B cell (primary cell): ENCODE measurements at regions not wholly inside any gene's neighbourhood (a gene's known extent, or its start where the extent isn't known, plus 50 kb on each side); places are given as distances from the start of the nearest gene placed in this dataset.

Experiments used
- ATAC-seq: fragments of 200-7000 bp; cut with Tn5 transposase; one replicate; pipeline ENCODE4 v1.10.0; 2021; ENCODE audit warnings: low read depth, mild to moderate bottlenecking, moderate number of reproducible peaks, moderate library complexity
- CTCF ChIA-PET: fragments of 350-600 bp; sonication (Branson Sonifier 250); formaldehyde crosslinking; loops from one replicate; lab custom pipeline; 2021; ENCODE audit warnings: antibody characterized with exemption, inconsistent platforms; lab: Charles Lee
- POLR2A ChIA-PET: fragments of 350-600 bp; sonication (Branson Sonifier 250); formaldehyde crosslinking; loops from one replicate; lab custom pipeline; 2021; ENCODE audit warnings: antibody characterized with exemption; lab: Charles Lee
- DNase-seq: peaks from one replicate; pipeline ENCODE4 v3.0.0; 2013
- H2AFZ ChIP-seq: 2 replicates; pipeline ENCODE4 v1.6.1; 2012; ENCODE audit warnings: mild to moderate bottlenecking, low read depth, low read length; ENCODE audit not compliant: insufficient read depth, poor library complexity, severe bottlenecking
- H3K27ac ChIP-seq, 2 donors: 1 replicate in 1 of 2; 2 replicates in 1 of 2; pipeline ENCODE4 v1.5.1; 2012 to 2013; ENCODE audit warnings: low read length in 2 of 2, mild to moderate bottlenecking in 2 of 2, moderate library complexity in 1 of 2
- H3K27me3 ChIP-seq, 4 experiments: fragments of 200-600 bp in 1 of 4; sonication (generic) in 1 of 4; replicated peaks in 1 of 4; 1 replicate in 2 of 4; 2 replicates in 2 of 4; pipeline versions ENCODE4 v1.6.1 to v1.7.0; 2013 to 2016; ENCODE audit warnings: low read length in 3 of 4, mild to moderate bottlenecking in 2 of 4, mixed read lengths in 1 of 4, moderate library complexity in 1 of 4; ENCODE audit not compliant: insufficient read depth in 4 of 4, control insufficient read depth in 3 of 4; ENCODE audit errors: control extremely low read depth in 1 of 4
- H3K36me3 ChIP-seq, 2 experiments: replicated peaks in 1 of 2; 1 replicate in 1 of 2; 2 replicates in 1 of 2; pipeline versions ENCODE4 v1.6.1 to v1.7.1; 2013; ENCODE audit warnings: low read length in 1 of 2; ENCODE audit not compliant: insufficient read depth in 2 of 2, control insufficient read depth in 1 of 2; ENCODE audit errors: control extremely low read depth in 1 of 2, extremely low read depth in 1 of 2
- H3K4me1 ChIP-seq, 2 donors: fragments of 200-600 bp in 1 of 2; sonication (generic) in 1 of 2; 1 replicate in 1 of 2; 2 replicates in 1 of 2; pipeline versions ENCODE4 v1.5.1 to v1.6.1; 2013 to 2017; ENCODE audit warnings: low read length in 2 of 2; ENCODE audit not compliant: control insufficient read depth in 2 of 2, insufficient read depth in 2 of 2
- H3K4me2 ChIP-seq: replicated peaks from 2 replicates; pipeline ENCODE3; 2012; ENCODE audit warnings: mild to moderate bottlenecking, low read depth, low read length; ENCODE audit not compliant: poor library complexity, severe bottlenecking
- H3K4me3 ChIP-seq, 5 experiments: fragments of 200-600 bp in 1 of 5; sonication (generic) in 1 of 5; 1 replicate in 3 of 5; 2 replicates in 2 of 5; pipeline versions ENCODE4 v1.5.1 to v1.7.0; 2011 to 2016; ENCODE audit warnings: low read length in 4 of 5, mild to moderate bottlenecking in 4 of 5, low read depth in 2 of 5, control low read depth in 1 of 5, moderate library complexity in 1 of 5; ENCODE audit not compliant: insufficient read depth in 1 of 5; ENCODE audit errors: control extremely low read depth in 1 of 5, extremely low read depth in 1 of 5
- H3K79me2 ChIP-seq: fragments of 200-600 bp; sonication (generic); one replicate; pipeline ENCODE4 v1.6.0; 2016; ENCODE audit warnings: low read length; ENCODE audit not compliant: control insufficient read depth, insufficient read depth
- H3K9ac ChIP-seq: fragments of 200-600 bp; sonication (generic); 2 replicates; pipeline ENCODE4 v1.6.1; 2017; ENCODE audit warnings: mild to moderate bottlenecking, low read length, moderate library complexity
- H3K9me3 ChIP-seq, 3 donors: one replicate each; pipeline versions ENCODE4 v1.6.1 to v1.7.1; 2013; ENCODE audit warnings: low read length in 2 of 3; ENCODE audit not compliant: control insufficient read depth in 2 of 3, insufficient read depth in 1 of 3; ENCODE audit errors: control extremely low read depth in 1 of 3
- H4K20me1 ChIP-seq: 2 replicates; pipeline ENCODE4 v1.6.0; 2012; ENCODE audit warnings: mild to moderate bottlenecking, low read length; ENCODE audit not compliant: insufficient read depth, control insufficient read depth, poor library complexity, severe bottlenecking
- H3K27ac Mint-ChIP-seq: one replicate; pipeline ENCODE4 v1.8.0; 2021; ENCODE audit warnings: mixed read lengths
- H3K27me3 Mint-ChIP-seq: one replicate; pipeline ENCODE4 v1.8.0; 2021; ENCODE audit warnings: mixed read lengths
- H3K4me1 Mint-ChIP-seq: one replicate; pipeline ENCODE4 v1.8.0; 2021; ENCODE audit warnings: mixed read lengths
- H3K4me3 Mint-ChIP-seq: one replicate; pipeline ENCODE4 v1.8.0; 2021; ENCODE audit warnings: mixed read lengths
- H3K9me3 Mint-ChIP-seq: one replicate; pipeline ENCODE4 v1.8.0; 2022; ENCODE audit warnings: mixed read lengths; ENCODE audit not compliant: insufficient read depth
- CTCF ChIP-seq: fragments of 200-600 bp; IDR thresholded peaks from one replicate; pipeline ENCODE4 v1.8.0; 2022; ENCODE audit warnings: antibody characterized with exemption, mild to moderate bottlenecking
- EZH2 ChIP-seq: IDR thresholded peaks from 2 replicates; pipeline ENCODE4 v1.6.1; 2012; ENCODE audit warnings: borderline replicate concordance, low read depth, mild to moderate bottlenecking, moderate library complexity, low read length; ENCODE audit not compliant: insufficient read depth, poor library complexity, severe bottlenecking
- WGBS: methylation state at CpG from one replicate; pipeline ENCODE4 v1.1.5; 2013; ENCODE audit warnings: missing lambda C conversion rate; ENCODE audit not compliant: insufficient coverage; 5-methylcytosine and 5-hydroxymethylcytosine counted together
- intact Hi-C: fragments of 100-400 bp; cut with micrococcal nuclease; formaldehyde crosslinking; loops from one replicate; pipeline ENCODE4 v1.10.0; 2022

GRCh38 chr2:21356086-21356856, 232.5 kb downstream of the TDRD15 start:
- ChIA-PET POLR2A (no interaction called here), CTCF (no interaction called here)
- Histone ChIP-seq H3K4me3 (no peak overlapping the region), H3K27me3 (no peaks in the 10 kb centered on the region), H3K27ac (no peak overlapping the region), H2AFZ (no peak overlapping the region), H3K9ac (no peak overlapping the region), H4K20me1 (no peaks in the 10 kb centered on the region), H3K36me3 (no peaks in the 10 kb centered on the region), H3K9me3 (no peaks in the 10 kb centered on the region), H3K4me2 (no peak overlapping the region), H3K4me1 (no peaks in the 10 kb centered on the region), H3K79me2 (no peaks in the 10 kb centered on the region)
- no peak for DNase-seq
- H3K9me3 Mint-ChIP-seq: no peaks in the 10 kb centered on the region
- no peak for TF ChIP-seq CTCF
- no peak for TF ChIP-seq EZH2
- no CpG with 5 or more reads among the region's 9 CpGs for WGBS
- no peaks in the 10 kb centered on the region for H3K4me1 Mint-ChIP-seq
- no peaks in the 10 kb centered on the region for H3K27me3 Mint-ChIP-seq
- ATAC-seq: no peak
- no peak overlapping the region for H3K4me3 Mint-ChIP-seq
- H3K27ac Mint-ChIP-seq: no peak overlapping the region
- intact Hi-C loops: no loop called here

- DNase-seq (no peak), ATAC-seq (no peak)
- no peaks in the 10 kb centered on the region for H3K27me3 ChIP-seq
- Mint-ChIP-seq H3K4me3 (no peak overlapping the region), H3K27ac (no peak overlapping the region), H3K27me3 (no peaks in the 10 kb centered on the region), H3K4me1 (no peaks in the 10 kb centered on the region), H3K9me3 (no peaks in the 10 kb centered on the region)
- POLR2A ChIA-PET: no interaction called here
- intact Hi-C loops: no loop called here
- H3K9ac ChIP-seq: no peak overlapping the region
- H3K4me2 ChIP-seq: no peak overlapping the region
- no peak overlapping the region for H3K27ac ChIP-seq
- 83% methylated on average over 1 of the region's 3 CpGs for WGBS
- H3K9me3 ChIP-seq: no peaks in the 10 kb centered on the region
- no peaks in the 10 kb centered on the region for H3K36me3 ChIP-seq
- H3K79me2 ChIP-seq: no peaks in the 10 kb centered on the region
- no peaks in the 10 kb centered on the region for H3K4me1 ChIP-seq
- no peak overlapping the region for H3K4me3 ChIP-seq
- H4K20me1 ChIP-seq: no peaks in the 10 kb centered on the region
- H2AFZ ChIP-seq: no peak overlapping the region
- no peak for TF ChIP-seq EZH2
- no peak for TF ChIP-seq CTCF
- CTCF ChIA-PET: no interaction called here
These were observed 233.1 kb downstream of the TDRD15 start for GRCh38 chr2:21356857-21357255.
